Caco-2 (cell line): ENCODE measurements at regions not wholly inside any gene's neighbourhood (a gene's known extent, or its start where the extent isn't known, plus 50 kb on each side); places are given as distances from the start of the nearest gene placed in this dataset.

Source experiments
- BruUV-seq: library from RNA; stranded (reverse); fragments of 400-500 nt; replicated peaks from 2 replicates; lab custom pipeline; 2021; lab: Mats Ljungman, UMichigan
- CTCF ChIA-PET: fragments of 300-600 bp; sonication (Branson Sonifier 250); formaldehyde crosslinking; loops from one replicate; lab custom pipeline; 2022; ENCODE audit warnings: antibody characterized with exemption; lab: Charles Lee
- POLR2A ChIA-PET: fragments of 300-600 bp; sonication (Branson Sonifier 250); formaldehyde crosslinking; loops from one replicate; lab custom pipeline; 2022; ENCODE audit warnings: antibody characterized with exemption; lab: Charles Lee
- DNase-seq, 2 experiments: peaks; one replicate each; pipeline versions ENCODE4 v3.0.0 to v3.0.0-alpha.2; 2020 to 2022
- H3K27me3 ChIP-seq: replicated peaks from 2 replicates; pipeline ENCODE4 v1.6.0; 2011; ENCODE audit warnings: low read length; ENCODE audit not compliant: control insufficient read depth, insufficient read depth
- H3K36me3 ChIP-seq: 2 replicates; pipeline ENCODE4 v1.5.1; 2011; ENCODE audit warnings: low read length; ENCODE audit not compliant: control insufficient read depth, insufficient read depth
- H3K4me1 ChIP-seq: fragments of 250-450 bp; sonication (Bioruptor Pico); 2 replicates; pipeline ENCODE4 v1.5.1; 2020; ENCODE audit warnings: mild to moderate bottlenecking
- H3K4me3 ChIP-seq: 2 replicates; pipeline ENCODE4 v1.5.1; 2011; ENCODE audit warnings: low read depth, mild to moderate bottlenecking, control low read depth, low read length
- H3K9me3 ChIP-seq: fragments of 250-450 bp; sonication (Bioruptor Pico); 2 replicates; pipeline ENCODE4 v1.5.1; 2020; ENCODE audit warnings: mild to moderate bottlenecking, moderate library complexity
- H3K27ac Mint-ChIP-seq: one replicate; pipeline ENCODE4 v1.8.0; 2022; ENCODE audit warnings: mixed read lengths; ENCODE audit not compliant: unreplicated experiment
- H3K27me3 Mint-ChIP-seq: one replicate; pipeline ENCODE4 v1.8.0; 2022; ENCODE audit warnings: mixed read lengths; ENCODE audit not compliant: insufficient read depth, unreplicated experiment
- H3K36me3 Mint-ChIP-seq: one replicate; pipeline ENCODE4 v1.8.0; 2022; ENCODE audit warnings: mild to moderate bottlenecking, mixed read lengths; ENCODE audit not compliant: insufficient read depth, unreplicated experiment
- H3K4me1 Mint-ChIP-seq: one replicate; pipeline ENCODE4 v1.8.0; 2022; ENCODE audit warnings: low read depth, mixed read lengths; ENCODE audit not compliant: unreplicated experiment
- H3K4me3 Mint-ChIP-seq: one replicate; pipeline ENCODE4 v1.8.0; 2022; ENCODE audit warnings: mild to moderate bottlenecking, moderate library complexity, mixed read lengths; ENCODE audit not compliant: unreplicated experiment
- H3K9me3 Mint-ChIP-seq: one replicate; pipeline ENCODE4 v1.8.0; 2022; ENCODE audit warnings: mixed read lengths; ENCODE audit not compliant: unreplicated experiment
- CTCF ChIP-seq, 2 experiments: fragments of 200-600 bp in 1 of 2; IDR thresholded peaks; 1 replicate in 1 of 2; 2 replicates in 1 of 2; pipeline versions ENCODE4 v1.5.1 to v1.8.0; 2011 to 2022; ENCODE audit warnings: antibody characterized with exemption in 1 of 2, control low read depth in 1 of 2, inconsistent platforms in 1 of 2, low read depth in 1 of 2, low read length in 1 of 2, mild to moderate bottlenecking in 1 of 2, moderate library complexity in 1 of 2; ENCODE audit not compliant: insufficient read depth in 1 of 2, severe bottlenecking in 1 of 2, unreplicated experiment in 1 of 2
- intact Hi-C: fragments of 100-400 bp; cut with micrococcal nuclease; formaldehyde crosslinking; loops from one replicate; pipeline ENCODE4 v1.10.0; 2022; ENCODE audit not compliant: unreplicated experiment

GRCh38 chr1:22349362-22350043 lies 102.1 kb upstream of the ZBTB40 start:
- no peak for DNase-seq
- Mint-ChIP-seq H3K27me3 (peaks cover under 1% of the 10 kb centered on the region), H3K9me3 (no peaks in the 10 kb centered on the region), H3K4me1 (peaks cover 6% of the 10 kb centered on the region), H3K27ac (no peak overlapping the region), H3K4me3 (no peak overlapping the region), H3K36me3 (no peaks in the 10 kb centered on the region)
- no peak for TF ChIP-seq CTCF (IDR thresholded peaks at IDR 0.05; ENCODE audit: insufficient read depth in 1 of 2, low read depth in 1 of 2, low read length in 1 of 2, severe bottlenecking in 1 of 2, unreplicated experiment in 1 of 2)
- H3K9me3 ChIP-seq: no peaks in the 10 kb centered on the region
- no peaks in the 10 kb centered on the region for H3K36me3 ChIP-seq
- ChIA-PET POLR2A (no interaction called here), CTCF (no interaction called here)
- no TSS peak for BruUV-seq
- no peak overlapping the region for H3K4me3 ChIP-seq
- H3K27me3 ChIP-seq: no peaks in the 10 kb centered on the region; the same call in 1 of the 2 replicates
- peaks cover 12% of the 10 kb centered on the region for H3K4me1 ChIP-seq
- intact Hi-C loops: loop anchor here (5.0 kb wide), 1 partner anchor 63 kb away; no protein-coding TSS in a partner anchor

GRCh38 chr1:22350171-22350923 lies 101.3 kb upstream of the ZBTB40 start:
- no peak overlapping the region for H3K4me3 ChIP-seq
- CTCF ChIA-PET: no interaction called here
- intact Hi-C loops: no loop called here
- no peak for TF ChIP-seq CTCF (IDR thresholded peaks at IDR 0.05; ENCODE audit: insufficient read depth in 1 of 2, low read depth in 1 of 2, low read length in 1 of 2, severe bottlenecking in 1 of 2, unreplicated experiment in 1 of 2)
- POLR2A ChIA-PET: no interaction called here
- Mint-ChIP-seq H3K9me3 (no peaks in the 10 kb centered on the region), H3K27me3 (no peaks in the 10 kb centered on the region), H3K4me1 (peaks cover 6% of the 10 kb centered on the region), H3K27ac (no peak overlapping the region), H3K36me3 (no peaks in the 10 kb centered on the region), H3K4me3 (no peak overlapping the region)
- no peaks in the 10 kb centered on the region for H3K27me3 ChIP-seq
- no peaks in the 10 kb centered on the region for H3K9me3 ChIP-seq
- DNase-seq: no peak
- BruUV-seq: no TSS peak
- peaks cover 12% of the 10 kb centered on the region for H3K4me1 ChIP-seq
- no peaks in the 10 kb centered on the region for H3K36me3 ChIP-seq

GRCh38 chr1:22350924-22351767 lies 100.5 kb upstream of the ZBTB40 start:
- no peak for TF ChIP-seq CTCF (IDR thresholded peaks at IDR 0.05; ENCODE audit: insufficient read depth in 1 of 2, low read depth in 1 of 2, low read length in 1 of 2, severe bottlenecking in 1 of 2, unreplicated experiment in 1 of 2)
- Mint-ChIP-seq H3K9me3 (no peaks in the 10 kb centered on the region), H3K36me3 (no peaks in the 10 kb centered on the region), H3K4me3 (no peak overlapping the region), H3K27ac (no peak overlapping the region), H3K27me3 (no peaks in the 10 kb centered on the region), H3K4me1 (peaks cover 6% of the 10 kb centered on the region)
- Histone ChIP-seq H3K9me3 (no peaks in the 10 kb centered on the region), H3K4me3 (no peak overlapping the region), H3K36me3 (no peaks in the 10 kb centered on the region), H3K4me1 (peaks cover 12% of the 10 kb centered on the region), H3K27me3 (no peaks in the 10 kb centered on the region)
- POLR2A ChIA-PET: no interaction called here
- no peak for DNase-seq
- intact Hi-C loops: no loop called here
- no TSS peak for BruUV-seq
- CTCF ChIA-PET: no interaction called here
